ENCODE measurements at regions not wholly inside any gene's neighbourhood (a gene's known extent, or its start where the extent isn't known, plus 50 kb on each side); places are given as distances from the start of the nearest gene placed in this dataset.

DNA sequence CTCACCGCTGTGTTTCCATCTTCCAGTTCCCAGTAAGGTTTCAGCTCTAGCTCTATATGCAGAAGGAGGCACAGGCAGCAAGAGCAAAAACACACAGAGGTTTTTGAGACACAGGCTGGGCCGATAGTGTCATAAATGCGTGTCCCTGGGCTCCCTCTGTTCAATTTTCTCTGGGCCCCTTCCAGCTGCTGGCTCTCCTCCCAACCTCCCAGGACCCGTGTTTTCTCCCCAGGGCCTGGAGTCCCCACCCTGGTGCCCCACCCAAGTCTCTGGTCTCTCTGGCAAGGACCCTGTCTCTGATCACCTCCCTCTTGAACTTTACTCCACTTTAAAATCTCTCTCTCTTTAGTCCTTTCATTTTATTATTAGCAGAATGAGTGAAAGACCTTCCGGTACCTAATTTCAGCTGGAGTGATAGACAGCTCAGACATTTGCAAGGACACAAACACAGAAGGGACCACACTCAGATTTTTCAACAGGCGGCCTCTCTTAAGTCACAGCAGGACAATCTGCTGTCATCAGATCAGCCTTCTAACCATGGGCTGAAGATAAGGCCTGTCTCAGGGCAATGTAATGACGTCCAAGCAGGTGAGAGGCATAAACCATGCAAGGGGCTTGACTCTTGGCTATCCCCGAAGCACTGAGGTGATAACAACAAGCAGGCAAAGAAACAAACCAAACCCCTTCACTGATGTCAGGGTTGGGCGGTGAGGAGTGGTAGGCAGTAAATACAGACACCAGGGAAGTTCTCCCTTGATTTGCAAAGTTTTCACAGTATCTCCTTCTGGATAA lies 190.0 kb upstream of the IRS2 start:
- Histone ChIP-seq H3K4me2 (no peak overlapping the region), H3K4me3 (no peak overlapping the region), H3K4me1 (no peaks in the 10 kb centered on the region), H3K9me3 (no peaks in the 10 kb centered on the region), H3K27ac (no peak overlapping the region)
- no peak for FAIRE-seq
- no peak for TF ChIP-seq TFCP2L1 (CRISPR knock-in tag; IDR thresholded peaks at IDR 0.05)
- TF ChIP-seq CHD2 (IDR thresholded peaks at IDR 0.05; ENCODE audit: low read length, partially characterized antibody): no peak
- no peak for TF ChIP-seq JUN (IDR thresholded peaks at IDR 0.05)
- no peak for TF ChIP-seq ZC3H11A (IDR thresholded peaks at IDR 0.05)
- TF ChIP-seq CEBPB (IDR thresholded peaks at IDR 0.05): no peak
- TF ChIP-seq, protein P1, sequence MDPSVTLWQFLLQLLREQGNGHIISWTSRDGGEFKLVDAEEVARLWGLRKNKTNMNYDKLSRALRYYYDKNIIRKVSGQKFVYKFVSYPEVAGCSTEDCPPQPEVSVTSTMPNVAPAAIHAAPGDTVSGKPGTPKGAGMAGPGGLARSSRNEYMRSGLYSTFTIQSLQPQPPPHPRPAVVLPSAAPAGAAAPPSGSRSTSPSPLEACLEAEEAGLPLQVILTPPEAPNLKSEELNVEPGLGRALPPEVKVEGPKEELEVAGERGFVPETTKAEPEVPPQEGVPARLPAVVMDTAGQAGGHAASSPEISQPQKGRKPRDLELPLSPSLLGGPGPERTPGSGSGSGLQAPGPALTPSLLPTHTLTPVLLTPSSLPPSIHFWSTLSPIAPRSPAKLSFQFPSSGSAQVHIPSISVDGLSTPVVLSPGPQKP (IDR thresholded peaks at IDR 0.05; ENCODE audit: low read depth, low read length): no peak
- no peak for TF ChIP-seq FOXS1 (CRISPR knock-in tag; IDR thresholded peaks at IDR 0.05)
- TF ChIP-seq, protein P2, sequence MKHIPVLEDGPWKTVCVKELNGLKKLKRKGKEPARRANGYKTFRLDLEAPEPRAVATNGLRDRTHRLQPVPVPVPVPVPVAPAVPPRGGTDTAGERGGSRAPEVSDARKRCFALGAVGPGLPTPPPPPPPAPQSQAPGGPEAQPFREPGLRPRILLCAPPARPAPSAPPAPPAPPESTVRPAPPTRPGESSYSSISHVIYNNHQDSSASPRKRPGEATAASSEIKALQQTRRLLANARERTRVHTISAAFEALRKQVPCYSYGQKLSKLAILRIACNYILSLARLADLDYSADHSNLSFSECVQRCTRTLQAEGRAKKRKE (CRISPR knock-in tag; IDR thresholded peaks at IDR 0.05; ENCODE audit: low read depth): no peak
- no peak for TF ChIP-seq ZNF302 (CRISPR knock-in tag; IDR thresholded peaks at IDR 0.05)
- no peak for TF ChIP-seq MYC (IDR thresholded peaks at IDR 0.05; ENCODE audit: borderline replicate concordance, low read length)
- TF ChIP-seq MAZ (IDR thresholded peaks at IDR 0.05; ENCODE audit: borderline replicate concordance, low read depth, low read length): no peak
- no peak for TF ChIP-seq JUNB (IDR thresholded peaks at IDR 0.05)
- TF ChIP-seq KDM5A (IDR thresholded peaks at IDR 0.05): no peak
- TF ChIP-seq HEYL (CRISPR knock-in tag; IDR thresholded peaks at IDR 0.05): no peak
- TF ChIP-seq EHF (CRISPR knock-in tag; IDR thresholded peaks at IDR 0.05): no peak
- POLR2A ChIA-PET: no interaction called here
- ATAC-seq: no peak
- 82% methylated on average over 9 of the region's 9 CpGs for WGBS (ENCODE audit: missing lambda C conversion rate)
- DNase-seq (ENCODE audit: low read depth in 1 of 2, low spot score in 1 of 2): no peak
- CTCF ChIA-PET: interaction anchor here (1.2 to 1.5 kb wide), 2 partner anchors 15 to 133 kb away, joined by 3 to 4 read pairs; no protein-coding TSS in a partner anchor

DNA sequence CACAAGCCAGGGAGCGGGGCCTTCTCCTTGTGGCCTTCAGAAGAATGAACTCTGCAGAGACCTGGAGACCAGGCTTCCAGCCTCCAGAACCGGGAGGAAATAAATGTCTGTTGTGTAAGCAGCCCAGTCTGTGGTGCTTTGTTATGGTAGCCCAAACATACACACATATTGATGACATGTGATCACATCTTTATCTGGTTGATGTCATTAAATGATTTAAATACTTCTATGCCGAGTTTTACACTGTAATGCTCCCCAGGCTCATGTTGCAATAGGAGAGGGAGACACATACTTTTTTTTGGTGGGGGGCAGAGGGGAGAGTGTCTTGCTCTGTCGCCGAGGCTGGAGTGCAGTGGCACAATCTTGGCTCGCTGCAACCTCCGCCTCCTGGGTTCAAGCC lies 188.0 kb upstream of the IRS2 start:
- FAIRE-seq (no peak), DNase-seq (ENCODE audit: low read depth in 1 of 2, low spot score in 1 of 2) (no peak), ATAC-seq (no peak)
- Histone ChIP-seq H3K9me3 (peaks cover 5% of the 10 kb centered on the region; the same call in 2 of the 3 replicates), H3K27ac (no peak overlapping the region), H3K4me1 (no peaks in the 10 kb centered on the region), H3K4me2 (no peak overlapping the region), H3K4me3 (no peak overlapping the region)
- no peak for TF ChIP-seq EHF (CRISPR knock-in tag; IDR thresholded peaks at IDR 0.05)
- TF ChIP-seq RNF2 (IDR thresholded peaks at IDR 0.05; ENCODE audit: borderline replicate concordance, low read depth): no peak
- no peak for TF ChIP-seq ZC3H11A (IDR thresholded peaks at IDR 0.05)
- TF ChIP-seq NFE2L2 (conservative IDR thresholded peaks at IDR 0.05; ENCODE audit: low read length): no peak
- no peak for TF ChIP-seq KDM5A (IDR thresholded peaks at IDR 0.05)
- TF ChIP-seq POLR2A (IDR thresholded peaks at IDR 0.05; ENCODE audit: low read length): no peak
- TF ChIP-seq CHD2 (IDR thresholded peaks at IDR 0.05; ENCODE audit: low read length, partially characterized antibody): no peak
- no peak for TF ChIP-seq KDM1A (IDR thresholded peaks at IDR 0.05; ENCODE audit: low read depth)
- no peak for TF ChIP-seq ZNF302 (CRISPR knock-in tag; IDR thresholded peaks at IDR 0.05)
- TF ChIP-seq, protein P3, sequence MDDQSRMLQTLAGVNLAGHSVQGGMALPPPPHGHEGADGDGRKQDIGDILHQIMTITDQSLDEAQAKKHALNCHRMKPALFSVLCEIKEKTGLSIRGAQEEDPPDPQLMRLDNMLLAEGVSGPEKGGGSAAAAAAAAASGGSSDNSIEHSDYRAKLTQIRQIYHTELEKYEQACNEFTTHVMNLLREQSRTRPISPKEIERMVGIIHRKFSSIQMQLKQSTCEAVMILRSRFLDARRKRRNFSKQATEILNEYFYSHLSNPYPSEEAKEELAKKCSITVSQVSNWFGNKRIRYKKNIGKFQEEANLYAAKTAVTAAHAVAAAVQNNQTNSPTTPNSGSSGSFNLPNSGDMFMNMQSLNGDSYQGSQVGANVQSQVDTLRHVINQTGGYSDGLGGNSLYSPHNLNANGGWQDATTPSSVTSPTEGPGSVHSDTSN (IDR thresholded peaks at IDR 0.05): no peak
- no peak for TF ChIP-seq SMC3 (IDR thresholded peaks at IDR 0.05)
- no peak for TF ChIP-seq RAD21 (conservative IDR thresholded peaks at IDR 0.05 in 1 of 2, IDR thresholded peaks at IDR 0.05 in 1 of 2)
- no peak for TF ChIP-seq CBX2 (IDR thresholded peaks at IDR 0.05; ENCODE audit: borderline replicate concordance, low read depth)
- TF ChIP-seq HOXA7 (CRISPR knock-in tag; IDR thresholded peaks at IDR 0.05): no peak
- no peak for TF ChIP-seq FOXS1 (CRISPR knock-in tag; IDR thresholded peaks at IDR 0.05)
- no peak for TF ChIP-seq BHLHE40 (IDR thresholded peaks at IDR 0.05; ENCODE audit: low read depth, low read length)
- no peak for TF ChIP-seq PHF8 (IDR thresholded peaks at IDR 0.05; ENCODE audit: borderline replicate concordance, low read depth)
- TF ChIP-seq, protein P4, sequence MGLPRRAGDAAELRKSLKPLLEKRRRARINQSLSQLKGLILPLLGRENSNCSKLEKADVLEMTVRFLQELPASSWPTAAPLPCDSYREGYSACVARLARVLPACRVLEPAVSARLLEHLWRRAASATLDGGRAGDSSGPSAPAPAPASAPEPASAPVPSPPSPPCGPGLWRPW (IDR thresholded peaks at IDR 0.05): no peak
- POLR2A ChIA-PET: no interaction called here
- 93% methylated on average over 6 of the region's 7 CpGs for WGBS (ENCODE audit: missing lambda C conversion rate)
- CTCF ChIA-PET: no interaction called here

Measured in A549 (cell line).